ENCODE measurements at regions not wholly inside any gene's neighbourhood (a gene's known extent, or its start where the extent isn't known, plus 50 kb on each side); places are given as distances from the start of the nearest gene placed in this dataset.
"Not testable (repeated sequence)": the region's sequence is repeated elsewhere in the genome, so short reads cannot be mapped to it uniquely, and the experiment has no call there.

- peaks cover 3% of the 10 kb centered on the region for H3K4me1 Mint-ChIP-seq (ENCODE audit: low read depth)
- H3K36me3 Mint-ChIP-seq (ENCODE audit: low read depth) = no peaks in the 10 kb centered on the region
- H3K4me3 Mint-ChIP-seq = no peak overlapping the region
- no peak for DNase-seq
- H3K9me3 Mint-ChIP-seq = no peaks in the 10 kb centered on the region
- H3K27ac Mint-ChIP-seq = no peak overlapping the region
- peaks cover 28% of the 10 kb centered on the region for H3K27me3 Mint-ChIP-seq
These were observed 303.8 kb downstream of the NPHP4 start for GRCh38 chr1:5688081-5689077.

GRCh38 chr1:5686925-5687706, 305.1 kb downstream of the NPHP4 start:
- Mint-ChIP-seq H3K4me1 (ENCODE audit: low read depth) (peaks cover 3% of the 10 kb centered on the region), H3K9me3 (no peaks in the 10 kb centered on the region), H3K4me3 (no peak overlapping the region), H3K27me3 (peaks cover 28% of the 10 kb centered on the region), H3K36me3 (ENCODE audit: low read depth) (no peaks in the 10 kb centered on the region), H3K27ac (no peak overlapping the region)
- DNase-seq = no peak

GRCh38 chr1:5686195-5686594, 306.0 kb downstream of the NPHP4 start:
- Mint-ChIP-seq H3K9me3 (no peaks in the 10 kb centered on the region), H3K27me3 (peaks cover 28% of the 10 kb centered on the region), H3K4me3 (no peak overlapping the region), H3K4me1 (ENCODE audit: low read depth) (peaks cover 3% of the 10 kb centered on the region), H3K27ac (no peak overlapping the region), H3K36me3 (ENCODE audit: low read depth) (no peaks in the 10 kb centered on the region)
- DNase-seq = no peak

GRCh38 chr1:5685446-5686040, 306.7 kb downstream of the NPHP4 start:
- DNase-seq = no peak
- no peaks in the 10 kb centered on the region for H3K9me3 Mint-ChIP-seq
- H3K27me3 Mint-ChIP-seq = peaks cover 28% of the 10 kb centered on the region
- peaks cover 3% of the 10 kb centered on the region for H3K4me1 Mint-ChIP-seq (ENCODE audit: low read depth)
- no peak overlapping the region for H3K4me3 Mint-ChIP-seq
- H3K36me3 Mint-ChIP-seq (ENCODE audit: low read depth) = no peaks in the 10 kb centered on the region
- no peak overlapping the region for H3K27ac Mint-ChIP-seq

GRCh38 chr1:5684791-5685190, 307.4 kb downstream of the NPHP4 start:
- no peak for DNase-seq
- Mint-ChIP-seq H3K36me3 (ENCODE audit: low read depth) (no peaks in the 10 kb centered on the region), H3K27me3 (peaks cover 21% of the 10 kb centered on the region), H3K4me3 (no peak overlapping the region), H3K27ac (no peak overlapping the region), H3K4me1 (ENCODE audit: low read depth) (peaks cover 3% of the 10 kb centered on the region), H3K9me3 (no peaks in the 10 kb centered on the region)

GRCh38 chr1:5683446-5683845, 308.8 kb downstream of the NPHP4 start:
- Mint-ChIP-seq H3K27ac (no peak overlapping the region), H3K9me3 (no peaks in the 10 kb centered on the region), H3K27me3 (peaks cover 29% of the 10 kb centered on the region), H3K4me3 (no peak overlapping the region), H3K4me1 (ENCODE audit: low read depth) (peaks cover 3% of the 10 kb centered on the region), H3K36me3 (ENCODE audit: low read depth) (no peaks in the 10 kb centered on the region)
- DNase-seq = no peak

- peaks cover 3% of the 10 kb centered on the region for H3K4me1 Mint-ChIP-seq (ENCODE audit: low read depth)
- no peaks in the 10 kb centered on the region for H3K36me3 Mint-ChIP-seq (ENCODE audit: low read depth)
- H3K27me3 Mint-ChIP-seq = peaks cover 32% of the 10 kb centered on the region
- no peaks in the 10 kb centered on the region for H3K9me3 Mint-ChIP-seq
- DNase-seq = no peak
- H3K4me3 Mint-ChIP-seq = no peak overlapping the region
- H3K27ac Mint-ChIP-seq = no peak overlapping the region
These were observed 309.5 kb downstream of the NPHP4 start for GRCh38 chr1:5682626-5683225.

GRCh38 chr1:5681654-5682053, 310.6 kb downstream of the NPHP4 start:
- Mint-ChIP-seq H3K4me1 (ENCODE audit: low read depth) (peaks cover 3% of the 10 kb centered on the region), H3K27me3 (peaks cover 28% of the 10 kb centered on the region), H3K27ac (no peak overlapping the region), H3K4me3 (no peak overlapping the region), H3K9me3 (no peaks in the 10 kb centered on the region), H3K36me3 (ENCODE audit: low read depth) (no peaks in the 10 kb centered on the region)
- no peak for DNase-seq

GRCh38 chr1:5680600-5680999, 311.6 kb downstream of the NPHP4 start:
- Mint-ChIP-seq H3K9me3 (peaks cover 7% of the 10 kb centered on the region), H3K4me1 (ENCODE audit: low read depth) (peaks cover 3% of the 10 kb centered on the region), H3K4me3 (no peak overlapping the region), H3K27ac (no peak overlapping the region), H3K27me3 (peaks cover 24% of the 10 kb centered on the region), H3K36me3 (ENCODE audit: low read depth) (no peaks in the 10 kb centered on the region)
- no peak for DNase-seq

- H3K27me3 Mint-ChIP-seq = peaks cover 14% of the 10 kb centered on the region
- H3K4me3 Mint-ChIP-seq = no peak overlapping the region
- peaks cover 3% of the 10 kb centered on the region for H3K4me1 Mint-ChIP-seq (ENCODE audit: low read depth)
- DNase-seq = no peak
- H3K9me3 Mint-ChIP-seq = peaks cover 16% of the 10 kb centered on the region
- H3K27ac Mint-ChIP-seq = no peak overlapping the region
- no peaks in the 10 kb centered on the region for H3K36me3 Mint-ChIP-seq (ENCODE audit: low read depth)
These were observed 313.5 kb downstream of the NPHP4 start for GRCh38 chr1:5678759-5679158.

- DNase-seq; H3K4me3 Mint-ChIP-seq; H3K4me1 Mint-ChIP-seq (ENCODE audit: low read depth); H3K36me3 Mint-ChIP-seq (ENCODE audit: low read depth); H3K27ac Mint-ChIP-seq; H3K27me3 Mint-ChIP-seq: not testable (repeated sequence)
- peaks cover 18% of the 10 kb centered on the region for H3K9me3 Mint-ChIP-seq
These were observed 319.9 kb downstream of the NPHP4 start for GRCh38 chr1:5672355-5672754.

- no peak for DNase-seq
- Mint-ChIP-seq H3K9me3 (peaks cover 16% of the 10 kb centered on the region), H3K27me3 (no peaks in the 10 kb centered on the region), H3K36me3 (ENCODE audit: low read depth) (no peaks in the 10 kb centered on the region), H3K27ac (no peak overlapping the region), H3K4me3 (no peak overlapping the region), H3K4me1 (ENCODE audit: low read depth) (peaks cover 11% of the 10 kb centered on the region)
These were observed 321.5 kb downstream of the NPHP4 start for GRCh38 chr1:5670590-5671350.

GRCh38 chr1:5667513-5668325, 324.5 kb downstream of the NPHP4 start:
- Mint-ChIP-seq H3K4me1 (ENCODE audit: low read depth) (peaks cover 14% of the 10 kb centered on the region), H3K36me3 (ENCODE audit: low read depth) (no peaks in the 10 kb centered on the region), H3K9me3 (peaks cover 5% of the 10 kb centered on the region), H3K27me3 (no peaks in the 10 kb centered on the region), H3K4me3 (peak overlapping the region; percentile 16), H3K27ac (no peak overlapping the region)
- DNase-seq = no peak

All from activated T-cell treated with anti-CD3 and anti-CD28 coated beads, Interleukin-2, amount 50 U/mL, for 24 hours (primary cell).